G401.6 (cell line): ENCODE measurements at regions not wholly inside any gene's neighbourhood (a gene's known extent, or its start where the extent isn't known, plus 50 kb on each side); places are given as distances from the start of the nearest gene placed in this dataset.

Experiments used
- FAIRE-seq: peaks from 2 replicates; lab custom pipeline; 2012; peaks lifted over from hg19 to GRCh38; lab: Jason Lieb, UNC

DNA sequence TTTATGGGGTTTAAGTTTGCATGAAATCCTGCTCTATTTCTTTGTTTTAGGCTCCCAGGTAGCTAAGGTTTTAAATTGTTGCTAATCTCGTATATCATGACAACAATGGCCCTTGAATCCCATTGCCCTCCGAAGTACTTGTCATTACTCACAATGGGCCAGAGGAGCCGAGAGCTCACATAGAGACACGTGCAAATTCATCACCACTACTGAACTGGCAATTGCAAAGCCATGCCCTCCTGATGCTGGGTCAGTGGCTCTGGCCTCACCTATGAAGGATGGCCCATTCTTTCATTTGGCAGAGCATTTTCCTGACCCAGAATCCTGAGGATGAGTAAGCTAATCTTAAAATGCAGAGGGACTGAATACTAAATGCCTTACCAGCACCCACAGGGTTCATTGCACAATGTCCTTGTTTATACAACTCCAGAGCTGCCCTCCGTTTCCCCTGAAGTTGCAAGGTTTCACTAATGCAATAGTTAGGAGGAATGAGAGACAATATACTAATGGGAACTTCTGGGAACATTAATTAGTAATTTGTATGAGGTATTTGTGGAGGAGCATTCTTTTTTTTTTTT lies 71.6 kb upstream of the GAREM1 start:
- FAIRE-seq = no peak

DNA sequence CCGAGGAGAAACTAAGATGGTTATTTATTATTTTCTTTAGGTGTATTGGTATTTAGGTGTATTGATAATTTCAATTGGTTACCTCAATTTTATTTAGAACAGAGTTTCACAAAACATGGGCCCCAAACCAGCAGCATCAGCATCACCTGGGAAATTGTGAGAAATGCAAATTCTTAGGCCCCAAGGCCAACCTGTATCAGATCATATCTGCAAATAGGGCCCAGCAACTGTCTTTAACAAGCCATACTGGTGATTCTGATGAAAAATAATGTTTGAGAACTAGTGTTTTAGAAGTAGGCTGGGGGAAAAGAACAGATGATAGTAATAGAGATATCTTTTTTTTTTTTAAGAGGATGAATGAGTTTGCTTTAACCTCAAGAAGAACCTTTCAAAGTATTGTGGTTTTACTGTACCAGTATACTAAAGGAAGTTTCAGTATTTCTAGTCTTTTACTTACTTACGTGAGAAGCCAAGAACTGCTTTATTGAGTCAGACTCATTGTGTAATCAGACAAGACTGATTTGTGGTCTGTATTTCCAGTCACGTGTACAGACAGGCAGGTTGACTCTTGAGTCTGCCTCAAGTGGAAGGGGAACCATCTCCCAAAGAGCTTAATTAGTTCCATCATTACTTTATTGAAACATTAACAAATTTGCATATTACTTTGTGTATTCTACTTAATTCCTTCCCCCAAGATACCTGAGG lies 60.4 kb upstream of the GAREM1 start:
- no peak for FAIRE-seq

DNA sequence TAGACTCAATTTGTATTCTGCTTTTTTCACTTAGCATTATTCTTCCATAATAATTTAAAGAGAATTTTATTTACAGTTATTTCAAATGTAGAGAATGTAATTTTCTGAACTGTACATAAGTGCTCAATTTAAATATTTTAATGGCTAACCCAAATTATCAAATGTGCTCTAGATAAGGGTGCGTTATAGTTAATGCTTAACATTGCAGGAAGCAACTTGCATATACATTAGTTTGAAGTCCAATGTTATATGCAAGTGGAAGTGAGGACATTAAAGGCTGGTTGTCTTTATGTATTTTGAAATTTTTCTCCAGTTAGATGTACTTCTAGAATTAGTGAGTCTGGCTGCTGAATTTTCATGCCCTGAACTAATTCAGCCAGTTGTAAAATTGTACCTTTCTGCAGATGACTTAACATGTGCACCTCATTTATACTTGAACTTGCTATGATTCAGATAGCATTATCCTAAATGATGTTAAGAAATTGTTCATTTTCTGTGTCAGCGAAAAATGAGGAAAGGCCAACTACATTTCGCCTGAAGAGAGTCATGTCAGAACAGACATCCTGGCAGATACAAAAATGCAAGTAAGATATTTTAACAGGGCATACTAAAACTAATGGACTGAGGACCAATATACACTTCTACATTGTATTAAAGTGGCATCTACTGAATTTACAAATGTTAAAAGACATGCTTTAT lies 59.2 kb upstream of the GAREM1 start:
- no peak for FAIRE-seq

DNA sequence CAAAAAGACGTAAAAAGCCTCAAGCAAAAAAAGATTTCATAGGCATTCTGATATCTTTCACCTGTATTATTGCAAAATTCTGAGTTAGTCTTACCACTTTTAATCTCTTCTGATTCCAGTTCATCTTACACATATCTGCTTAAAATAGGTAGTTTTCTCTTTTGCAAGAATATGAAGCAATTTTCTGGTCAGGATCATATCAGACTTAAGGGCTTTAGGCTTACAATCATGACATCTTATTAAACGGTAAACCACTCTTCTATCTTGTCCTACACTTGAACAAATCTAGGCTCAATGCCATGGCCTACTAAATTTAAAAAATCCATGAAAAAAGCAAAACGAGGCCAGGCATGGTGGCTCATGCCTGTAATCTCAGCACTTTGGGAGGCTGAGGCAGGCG lies 50.1 kb upstream of the GAREM1 start:
- no peak for FAIRE-seq
